Lung (tissue), 11 donors: ENCODE measurements at regions not wholly inside any gene's neighbourhood (a gene's known extent, or its start where the extent isn't known, plus 50 kb on each side); places are given as distances from the start of the nearest gene placed in this dataset.

Source experiments
- ATAC-seq: fragments of 200-7000 bp; cut with Tn5 transposase; one replicate; pipeline ENCODE4 v1.9.1; 2020; ENCODE audit warnings: moderate number of reproducible peaks; ENCODE audit not compliant: insufficient read depth, low FRiP score
- DNase-seq, 3 donors: peaks; one replicate each; pipeline ENCODE4 v3.0.0-alpha.2; 2013 to 2017
- H3K27ac ChIP-seq, 2 donors: one replicate each; pipeline ENCODE4 v1.5.1; 2013; ENCODE audit warnings: mild to moderate bottlenecking in 2 of 2, moderate library complexity in 2 of 2, control low read depth in 1 of 2, inconsistent platforms in 1 of 2, low read depth in 1 of 2, low read length in 1 of 2
- H3K27me3 ChIP-seq, 3 donors: one replicate each; pipeline ENCODE4 v1.5.1; 2013; ENCODE audit warnings: low read length in 2 of 3; ENCODE audit not compliant: control insufficient read depth in 3 of 3, insufficient read depth in 3 of 3
- H3K36me3 ChIP-seq, 4 donors: one replicate each; pipeline ENCODE4 v1.5.1; 2013; ENCODE audit warnings: low read length in 4 of 4, mild to moderate bottlenecking in 1 of 4, moderate library complexity in 1 of 4; ENCODE audit not compliant: control insufficient read depth in 4 of 4, insufficient read depth in 4 of 4
- H3K4me1 ChIP-seq, 5 donors: one replicate each; pipeline ENCODE4 v1.5.1; 2013; ENCODE audit warnings: low read length in 5 of 5, mild to moderate bottlenecking in 2 of 5, moderate library complexity in 1 of 5; ENCODE audit not compliant: control insufficient read depth in 5 of 5, insufficient read depth in 5 of 5
- H3K4me3 ChIP-seq: one replicate; pipeline ENCODE4 v1.5.1; 2013; ENCODE audit warnings: mild to moderate bottlenecking, control low read depth, moderate library complexity
- H3K9ac ChIP-seq, 2 donors: one replicate each; pipeline ENCODE4 v1.5.1; 2013; ENCODE audit warnings: low read length in 2 of 2, control low read depth in 1 of 2; ENCODE audit not compliant: insufficient read depth in 1 of 2
- H3K9me3 ChIP-seq, 4 donors: one replicate each; pipeline ENCODE4 v1.5.1; 2013; ENCODE audit warnings: low read length in 3 of 4, mild to moderate bottlenecking in 1 of 4, moderate library complexity in 1 of 4; ENCODE audit not compliant: control insufficient read depth in 4 of 4, insufficient read depth in 3 of 4
- WGBS, 2 donors: extraction: QIAGEN DNeasy Blood & Tissue Kit; methylation state at CpG; one replicate each; pipeline ENCODE4 v1.1.7; 2013; 5-methylcytosine and 5-hydroxymethylcytosine counted together
- TF ChIP-seq, protein P1 (sequence below): IDR thresholded peaks from 2 replicates; pipeline ENCODE4 v1.5.1; 2012; ENCODE audit warnings: mild to moderate bottlenecking; ENCODE audit errors: control extremely low read depth, extremely low read depth
- donor health status: control.
- donor health status: control.
- donor health status: Bipolar disorder and iron deficiency.
- donor health status: healthy.
- donor health status: DM: yes; HTN: yes; CAD: no.

DNA sequence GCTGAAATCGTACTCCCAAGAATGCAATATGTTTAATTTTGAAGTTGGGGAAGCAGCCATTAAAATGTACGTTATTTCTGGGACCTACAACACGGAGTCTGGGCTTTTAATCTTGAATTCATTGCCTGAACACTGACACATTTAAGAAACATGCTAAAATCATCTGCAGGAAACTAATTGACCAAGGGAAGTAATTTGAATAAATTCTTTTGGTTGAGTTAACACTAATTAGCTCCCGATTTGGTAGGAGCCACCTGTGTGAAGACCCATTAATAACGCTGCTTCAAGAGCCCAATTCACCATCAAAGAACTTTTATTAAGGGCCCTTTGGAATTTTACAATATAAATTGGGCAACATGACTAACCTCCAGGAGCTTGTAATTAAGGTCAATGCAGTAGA lies 309.2 kb downstream of the RAB28 start:
- H3K36me3 ChIP-seq = no peaks in the 10 kb centered on the region
- no peak overlapping the region for H3K4me3 ChIP-seq
- DNase-seq (no peak), ATAC-seq (no peak)
- 83 to 90% methylated on average over 5 of the region's 5 CpGs for WGBS, 2 donors
- peaks cover 0 to 7% (median 3%) of the 10 kb centered on the region in 5 donors for H3K4me1 ChIP-seq
- no peaks in the 10 kb centered on the region for H3K9me3 ChIP-seq
- H3K27ac ChIP-seq = no peak overlapping the region
- no peak overlapping the region for H3K9ac ChIP-seq
- H3K27me3 ChIP-seq = no peaks in the 10 kb centered on the region
- TF ChIP-seq, protein P1, sequence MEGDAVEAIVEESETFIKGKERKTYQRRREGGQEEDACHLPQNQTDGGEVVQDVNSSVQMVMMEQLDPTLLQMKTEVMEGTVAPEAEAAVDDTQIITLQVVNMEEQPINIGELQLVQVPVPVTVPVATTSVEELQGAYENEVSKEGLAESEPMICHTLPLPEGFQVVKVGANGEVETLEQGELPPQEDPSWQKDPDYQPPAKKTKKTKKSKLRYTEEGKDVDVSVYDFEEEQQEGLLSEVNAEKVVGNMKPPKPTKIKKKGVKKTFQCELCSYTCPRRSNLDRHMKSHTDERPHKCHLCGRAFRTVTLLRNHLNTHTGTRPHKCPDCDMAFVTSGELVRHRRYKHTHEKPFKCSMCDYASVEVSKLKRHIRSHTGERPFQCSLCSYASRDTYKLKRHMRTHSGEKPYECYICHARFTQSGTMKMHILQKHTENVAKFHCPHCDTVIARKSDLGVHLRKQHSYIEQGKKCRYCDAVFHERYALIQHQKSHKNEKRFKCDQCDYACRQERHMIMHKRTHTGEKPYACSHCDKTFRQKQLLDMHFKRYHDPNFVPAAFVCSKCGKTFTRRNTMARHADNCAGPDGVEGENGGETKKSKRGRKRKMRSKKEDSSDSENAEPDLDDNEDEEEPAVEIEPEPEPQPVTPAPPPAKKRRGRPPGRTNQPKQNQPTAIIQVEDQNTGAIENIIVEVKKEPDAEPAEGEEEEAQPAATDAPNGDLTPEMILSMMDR = no peak

- Histone ChIP-seq H3K9ac (no peak overlapping the region), H3K4me1 (peaks cover 0 to 7% (median 3%) of the 10 kb centered on the region in 5 donors), H3K36me3 (no peaks in the 10 kb centered on the region), H3K27ac (no peak overlapping the region), H3K9me3 (no peaks in the 10 kb centered on the region), H3K27me3 (no peaks in the 10 kb centered on the region), H3K4me3 (no peak overlapping the region)
- ATAC-seq (peak; percentile 51), DNase-seq (peak in 1 of 3 donors; percentile 19)
- WGBS, 2 donors = 66 to 77% methylated on average over 6 of the region's 6 CpGs
- TF ChIP-seq, protein P1 = no peak
These were observed 310.1 kb downstream of the RAB28 start for GRCh38 chr4:13174001-13174400.

GRCh38 chr4:13171292-13172057 lies 312.7 kb downstream of the RAB28 start:
- no peak for ATAC-seq
- TF ChIP-seq, protein P1 = no peak
- Histone ChIP-seq H3K27me3 (no peaks in the 10 kb centered on the region), H3K36me3 (no peaks in the 10 kb centered on the region), H3K4me3 (no peak overlapping the region), H3K4me1 (peaks cover 0 to 3% (median 0%) of the 10 kb centered on the region in 5 donors), H3K9me3 (no peaks in the 10 kb centered on the region), H3K27ac (no peak overlapping the region), H3K9ac (no peak overlapping the region)
- WGBS, 2 donors = 88 to 91% methylated on average over 5 of the region's 5 CpGs
- DNase-seq = no peak
